T-helper 17 cell (primary cell): ENCODE measurements at regions not wholly inside any gene's neighbourhood (a gene's known extent, or its start where the extent isn't known, plus 50 kb on each side); places are given as distances from the start of the nearest gene placed in this dataset.

Experiments used
- ATAC-seq: fragments of 150-1000 bp; cut with Tn5 transposase; 2 replicates; pipeline ENCODE4 v1.10.0; 2021; ENCODE audit warnings: mild to moderate bottlenecking, moderate library complexity
- DNase-seq, 3 donors: peaks; one replicate each; pipeline versions ENCODE4 v3.0.0 to v3.0.0-alpha.2; 2020 to 2021
- H3K9me3 ChIP-seq: one replicate; pipeline ENCODE4 v1.7.0; 2013; ENCODE audit warnings: low read length, mild to moderate bottlenecking; ENCODE audit not compliant: control insufficient read depth, poor library complexity, severe bottlenecking
- H3K27ac Mint-ChIP-seq: one replicate; pipeline ENCODE4 v1.8.0; 2022; ENCODE audit warnings: mild to moderate bottlenecking, moderate library complexity, mixed read lengths
- H3K27me3 Mint-ChIP-seq: one replicate; pipeline ENCODE4 v1.8.0; 2022; ENCODE audit warnings: mixed read lengths
- H3K36me3 Mint-ChIP-seq: one replicate; pipeline ENCODE4 v1.8.0; 2022; ENCODE audit warnings: low read depth, mixed read lengths
- H3K4me1 Mint-ChIP-seq: one replicate; pipeline ENCODE4 v1.8.0; 2022; ENCODE audit warnings: mild to moderate bottlenecking, mixed read lengths
- H3K4me3 Mint-ChIP-seq: one replicate; pipeline ENCODE4 v1.8.0; 2022; ENCODE audit warnings: mild to moderate bottlenecking, moderate library complexity, mixed read lengths

- no peak for DNase-seq
- H3K4me3 Mint-ChIP-seq, result no peak overlapping the region
- no peaks in the 10 kb centered on the region for H3K4me1 Mint-ChIP-seq
- no peak overlapping the region for H3K27ac Mint-ChIP-seq
- H3K27me3 Mint-ChIP-seq, result no peaks in the 10 kb centered on the region
- peaks cover 5% of the 10 kb centered on the region for H3K36me3 Mint-ChIP-seq
- no peaks in the 10 kb centered on the region for H3K9me3 ChIP-seq
- no peak for ATAC-seq
Measured at GRCh38 chr2:11977766-11978524, 231.5 kb downstream of the LPIN1 start.

GRCh38 chr2:11980809-11981208, 234.4 kb downstream of the LPIN1 start:
- H3K27ac Mint-ChIP-seq, result no peak overlapping the region
- H3K4me3 Mint-ChIP-seq, result no peak overlapping the region
- H3K4me1 Mint-ChIP-seq, result peaks cover 3% of the 10 kb centered on the region
- DNase-seq, result no peak
- no peak for ATAC-seq
- no peaks in the 10 kb centered on the region for H3K27me3 Mint-ChIP-seq
- H3K36me3 Mint-ChIP-seq, result peaks cover 2% of the 10 kb centered on the region
- no peaks in the 10 kb centered on the region for H3K9me3 ChIP-seq

- no peak for DNase-seq
- no peaks in the 10 kb centered on the region for H3K9me3 ChIP-seq
- Mint-ChIP-seq H3K36me3 (no peaks in the 10 kb centered on the region), H3K27ac (no peak overlapping the region), H3K4me1 (peaks cover 3% of the 10 kb centered on the region), H3K27me3 (no peaks in the 10 kb centered on the region), H3K4me3 (no peak overlapping the region)
- ATAC-seq, result no peak
Measured at GRCh38 chr2:11983401-11983800, 237.0 kb downstream of the LPIN1 start.

GRCh38 chr2:11983870-11984269, 237.4 kb downstream of the LPIN1 start:
- no peaks in the 10 kb centered on the region for H3K36me3 Mint-ChIP-seq
- DNase-seq, result no peak
- no peak for ATAC-seq
- H3K27me3 Mint-ChIP-seq, result no peaks in the 10 kb centered on the region
- H3K27ac Mint-ChIP-seq, result no peak overlapping the region
- H3K9me3 ChIP-seq, result no peaks in the 10 kb centered on the region
- H3K4me1 Mint-ChIP-seq, result peaks cover 3% of the 10 kb centered on the region
- no peak overlapping the region for H3K4me3 Mint-ChIP-seq

- Mint-ChIP-seq H3K27me3 (no peaks in the 10 kb centered on the region), H3K36me3 (no peaks in the 10 kb centered on the region)
Measured at GRCh38 chr2:11984316-11985158, 238.1 kb downstream of the LPIN1 start.

GRCh38 chr2:11985817-11986566, 239.6 kb downstream of the LPIN1 start:
- H3K9me3 ChIP-seq, result no peaks in the 10 kb centered on the region
- Mint-ChIP-seq H3K27me3 (no peaks in the 10 kb centered on the region), H3K27ac (no peak overlapping the region), H3K4me1 (peaks cover 3% of the 10 kb centered on the region), H3K36me3 (no peaks in the 10 kb centered on the region), H3K4me3 (no peak overlapping the region)
- no peak for ATAC-seq
- no peak for DNase-seq

More at GRCh38 chr2:11984316-11985158, 238.1 kb downstream of the LPIN1 start:
- Mint-ChIP-seq H3K4me3 (no peak overlapping the region), H3K27ac (no peak overlapping the region), H3K4me1 (peaks cover 3% of the 10 kb centered on the region)
- no peak for DNase-seq
- no peaks in the 10 kb centered on the region for H3K9me3 ChIP-seq
- ATAC-seq, result no peak

GRCh38 chr2:11987151-11987550, 240.7 kb downstream of the LPIN1 start:
- peaks cover 3% of the 10 kb centered on the region for H3K4me1 Mint-ChIP-seq
- H3K27me3 Mint-ChIP-seq, result no peaks in the 10 kb centered on the region
- DNase-seq (no peak), ATAC-seq (no peak)
- H3K27ac Mint-ChIP-seq, result no peak overlapping the region
- no peaks in the 10 kb centered on the region for H3K36me3 Mint-ChIP-seq
- H3K4me3 Mint-ChIP-seq, result no peak overlapping the region
- H3K9me3 ChIP-seq, result no peaks in the 10 kb centered on the region

- H3K4me1 Mint-ChIP-seq, result peaks cover 7% of the 10 kb centered on the region
- ATAC-seq, result no peak
- H3K27ac Mint-ChIP-seq, result no peak overlapping the region
- no peaks in the 10 kb centered on the region for H3K27me3 Mint-ChIP-seq
- no peaks in the 10 kb centered on the region for H3K9me3 ChIP-seq
- peaks cover 7% of the 10 kb centered on the region for H3K36me3 Mint-ChIP-seq
- H3K4me3 Mint-ChIP-seq, result no peak overlapping the region
- no peak for DNase-seq
Measured at GRCh38 chr2:11988691-11989353, 242.4 kb downstream of the LPIN1 start.

GRCh38 chr2:11989354-11989703, 242.9 kb downstream of the LPIN1 start:
- Mint-ChIP-seq H3K4me3 (no peak overlapping the region), H3K4me1 (peaks cover 7% of the 10 kb centered on the region), H3K27ac (no peak overlapping the region), H3K27me3 (no peaks in the 10 kb centered on the region), H3K36me3 (peaks cover 7% of the 10 kb centered on the region)
- H3K9me3 ChIP-seq, result no peaks in the 10 kb centered on the region
- no peak for ATAC-seq
- DNase-seq, result no peak

GRCh38 chr2:11990576-11990975, 244.1 kb downstream of the LPIN1 start:
- H3K4me1 Mint-ChIP-seq, result peaks cover 6% of the 10 kb centered on the region
- no peak overlapping the region for H3K4me3 Mint-ChIP-seq
- ATAC-seq (no peak), DNase-seq (no peak)
- H3K27me3 Mint-ChIP-seq, result no peaks in the 10 kb centered on the region
- H3K36me3 Mint-ChIP-seq, result peaks cover 7% of the 10 kb centered on the region
- H3K27ac Mint-ChIP-seq, result no peak overlapping the region
- no peaks in the 10 kb centered on the region for H3K9me3 ChIP-seq

GRCh38 chr2:11993749-11994148, 247.3 kb downstream of the LPIN1 start:
- no peak overlapping the region for H3K4me3 Mint-ChIP-seq
- peaks cover 15% of the 10 kb centered on the region for H3K4me1 Mint-ChIP-seq
- H3K36me3 Mint-ChIP-seq, result peaks cover 7% of the 10 kb centered on the region
- DNase-seq (no peak), ATAC-seq (no peak)
- no peak overlapping the region for H3K27ac Mint-ChIP-seq
- H3K27me3 Mint-ChIP-seq, result no peaks in the 10 kb centered on the region
- H3K9me3 ChIP-seq, result no peaks in the 10 kb centered on the region

- H3K4me1 Mint-ChIP-seq, result peaks cover 15% of the 10 kb centered on the region
- no peaks in the 10 kb centered on the region for H3K27me3 Mint-ChIP-seq
- no peaks in the 10 kb centered on the region for H3K9me3 ChIP-seq
- no peak overlapping the region for H3K27ac Mint-ChIP-seq
- DNase-seq (no peak), ATAC-seq (no peak)
- H3K4me3 Mint-ChIP-seq, result no peak overlapping the region
- peaks cover 7% of the 10 kb centered on the region for H3K36me3 Mint-ChIP-seq
Measured at GRCh38 chr2:11995456-11995855, 249.0 kb downstream of the LPIN1 start.

GRCh38 chr2:11996618-11997017, 250.2 kb downstream of the LPIN1 start:
- ATAC-seq (peak; percentile 76), DNase-seq (no peak)
- no peaks in the 10 kb centered on the region for H3K9me3 ChIP-seq
- Mint-ChIP-seq H3K4me3 (no peak overlapping the region), H3K36me3 (peaks cover 9% of the 10 kb centered on the region), H3K4me1 (peaks cover 15% of the 10 kb centered on the region), H3K27me3 (no peaks in the 10 kb centered on the region), H3K27ac (no peak overlapping the region)
